ENCODE measurements at regions not wholly inside any gene's neighbourhood (a gene's known extent, or its start where the extent isn't known, plus 50 kb on each side); places are given as distances from the start of the nearest gene placed in this dataset.

DNA sequence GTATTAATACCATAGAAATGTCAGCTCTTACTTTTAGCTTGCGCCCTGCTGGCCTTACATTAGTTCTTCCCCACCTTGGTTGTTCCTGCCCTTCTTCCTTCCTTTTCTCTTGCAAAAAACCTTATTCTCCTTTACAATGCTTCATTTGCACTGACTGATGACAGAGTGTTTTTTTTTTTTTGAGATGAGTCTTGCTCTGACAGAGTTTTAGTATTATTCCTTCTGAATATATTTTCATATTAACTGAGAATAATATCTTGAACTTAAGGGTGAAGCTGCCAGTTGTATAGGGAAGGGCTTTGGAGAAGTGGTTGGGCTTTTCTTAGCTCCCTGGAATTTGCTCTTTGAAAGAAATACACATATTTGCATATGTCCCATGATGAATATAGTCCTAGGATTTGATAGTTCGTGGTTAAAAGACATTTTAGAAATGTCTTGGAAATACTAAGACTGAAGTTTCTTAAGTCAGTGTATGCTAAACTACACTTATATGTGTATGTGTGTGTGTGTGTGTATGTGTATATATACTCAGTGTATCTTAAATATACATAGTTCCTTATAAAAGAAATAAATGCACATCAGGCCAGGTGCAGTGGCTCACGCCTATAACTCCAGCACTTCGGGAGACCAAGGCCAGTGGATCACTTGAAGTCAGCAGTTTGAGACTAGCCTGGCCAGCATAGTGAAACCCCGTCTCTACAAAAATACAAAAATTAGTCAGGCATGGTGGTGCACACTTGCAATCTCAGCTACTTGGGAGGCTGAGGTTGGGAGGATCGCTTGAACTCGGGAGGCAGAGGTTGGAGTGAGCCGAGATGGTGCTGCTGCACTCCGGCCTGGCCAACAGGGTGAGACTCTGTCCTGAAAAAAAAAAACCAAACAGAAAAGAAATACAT, 216.1 kb upstream of the MYLIP start:
- Histone ChIP-seq H3K36me3 (ENCODE audit: low read depth) (no peaks in the 10 kb centered on the region), H3K27ac (no peak overlapping the region), H3K79me2 (ENCODE audit: insufficient read depth) (no peaks in the 10 kb centered on the region), H3K9ac (no peak overlapping the region), H3K9me2 (ENCODE audit: insufficient read depth) (no peaks in the 10 kb centered on the region), H3K9me3 (ENCODE audit: low read depth) (no peaks in the 10 kb centered on the region), H4K20me1 (ENCODE audit: insufficient read depth) (no peaks in the 10 kb centered on the region), H3K4me1 (ENCODE audit: insufficient read depth) (no peaks in the 10 kb centered on the region), H2AFZ (no peak overlapping the region), H3F3A (ENCODE audit: insufficient read depth) (no peaks in the 10 kb centered on the region), H3K27me3 (replicated peaks; ENCODE audit: insufficient read depth) (0 out of 2 replicates have a peak, but pooled peaks cover 5% of the 10 kb centered on the region), H3K4me3 (no peak overlapping the region), H3K4me2 (ENCODE audit: unreplicated experiment) (no peak overlapping the region)
- no peak for TF ChIP-seq EZH2phosphoT487 (IDR thresholded peaks at IDR 0.05; ENCODE audit: insufficient read depth, low read depth)
- TF ChIP-seq EZH2 (IDR thresholded peaks at IDR 0.05; ENCODE audit: insufficient read depth, poor library complexity, severe bottlenecking): no peak
- WGBS, 2 experiments (ENCODE audit: low coverage in 1 of 2, low lambda C conversion rate in 2 of 2, missing lambda C conversion rate in 2 of 2): 93% methylated on average over 9 of the region's 9 CpGs
- DNase-seq: no peak
- in situ Hi-C loops (cut with MboI): no loop called here

DNA sequence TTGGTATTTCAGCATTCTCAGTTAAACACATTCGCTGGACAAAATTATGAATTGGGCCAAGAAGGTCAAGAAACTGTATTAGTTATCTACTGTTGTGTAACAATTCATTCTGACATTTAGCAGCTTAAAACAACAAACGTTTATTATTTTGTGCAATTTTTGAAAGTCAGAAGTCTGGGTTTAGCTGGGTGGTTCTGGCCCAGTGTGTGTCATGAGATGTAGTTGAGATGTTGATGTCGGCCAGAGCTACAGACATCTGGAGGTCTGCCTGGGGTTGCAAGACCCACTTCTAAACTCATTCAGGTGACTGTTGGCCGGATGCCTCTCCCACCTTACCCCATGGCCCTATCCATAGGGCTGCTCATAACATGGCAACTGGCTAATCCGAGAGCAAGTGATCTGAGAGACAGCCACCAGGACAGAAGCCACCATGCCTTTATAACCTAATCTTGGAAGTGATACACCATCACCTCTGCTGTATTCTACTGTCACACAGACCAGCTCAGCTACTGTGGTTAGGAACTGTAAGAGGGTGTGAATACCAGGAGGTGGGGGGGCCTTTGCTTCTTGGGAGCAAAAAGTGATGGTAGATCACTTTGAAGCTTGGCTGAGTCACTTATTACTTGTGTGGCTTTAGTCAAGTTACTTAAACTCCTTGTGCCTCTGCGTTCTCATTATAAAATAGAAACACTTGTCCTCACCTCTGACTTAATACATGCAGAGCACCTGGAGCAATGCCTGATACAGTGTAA, 217.0 kb upstream of the MYLIP start:
- H3K36me3 ChIP-seq (ENCODE audit: low read depth): no peaks in the 10 kb centered on the region
- in situ Hi-C loops (cut with MboI): no loop called here
- no peaks in the 10 kb centered on the region for H3K9me3 ChIP-seq (ENCODE audit: low read depth)
- no peak for DNase-seq
- no peaks in the 10 kb centered on the region for H3K79me2 ChIP-seq (ENCODE audit: insufficient read depth)
- H3K4me2 ChIP-seq (ENCODE audit: unreplicated experiment): no peak overlapping the region
- H3K27me3 ChIP-seq (replicated peaks; ENCODE audit: insufficient read depth): 0 out of 2 replicates have a peak, but pooled peaks cover 6% of the 10 kb centered on the region
- H3K9me2 ChIP-seq (ENCODE audit: insufficient read depth): no peaks in the 10 kb centered on the region
- H3K4me3 ChIP-seq: no peak overlapping the region
- TF ChIP-seq EZH2phosphoT487 (IDR thresholded peaks at IDR 0.05; ENCODE audit: insufficient read depth, low read depth) (no peak), EZH2 (IDR thresholded peaks at IDR 0.05; ENCODE audit: insufficient read depth, poor library complexity, severe bottlenecking) (no peak)
- H2AFZ ChIP-seq: no peak overlapping the region
- no peaks in the 10 kb centered on the region for H4K20me1 ChIP-seq (ENCODE audit: insufficient read depth)
- no peak overlapping the region for H3K27ac ChIP-seq
- WGBS, 2 experiments (ENCODE audit: low coverage in 1 of 2, low lambda C conversion rate in 2 of 2, missing lambda C conversion rate in 2 of 2): 71 to 77% methylated on average over 6 of the region's 6 CpGs
- H3K4me1 ChIP-seq (ENCODE audit: insufficient read depth): no peaks in the 10 kb centered on the region
- H3K9ac ChIP-seq: no peak overlapping the region
- no peaks in the 10 kb centered on the region for H3F3A ChIP-seq (ENCODE audit: insufficient read depth)

DNA sequence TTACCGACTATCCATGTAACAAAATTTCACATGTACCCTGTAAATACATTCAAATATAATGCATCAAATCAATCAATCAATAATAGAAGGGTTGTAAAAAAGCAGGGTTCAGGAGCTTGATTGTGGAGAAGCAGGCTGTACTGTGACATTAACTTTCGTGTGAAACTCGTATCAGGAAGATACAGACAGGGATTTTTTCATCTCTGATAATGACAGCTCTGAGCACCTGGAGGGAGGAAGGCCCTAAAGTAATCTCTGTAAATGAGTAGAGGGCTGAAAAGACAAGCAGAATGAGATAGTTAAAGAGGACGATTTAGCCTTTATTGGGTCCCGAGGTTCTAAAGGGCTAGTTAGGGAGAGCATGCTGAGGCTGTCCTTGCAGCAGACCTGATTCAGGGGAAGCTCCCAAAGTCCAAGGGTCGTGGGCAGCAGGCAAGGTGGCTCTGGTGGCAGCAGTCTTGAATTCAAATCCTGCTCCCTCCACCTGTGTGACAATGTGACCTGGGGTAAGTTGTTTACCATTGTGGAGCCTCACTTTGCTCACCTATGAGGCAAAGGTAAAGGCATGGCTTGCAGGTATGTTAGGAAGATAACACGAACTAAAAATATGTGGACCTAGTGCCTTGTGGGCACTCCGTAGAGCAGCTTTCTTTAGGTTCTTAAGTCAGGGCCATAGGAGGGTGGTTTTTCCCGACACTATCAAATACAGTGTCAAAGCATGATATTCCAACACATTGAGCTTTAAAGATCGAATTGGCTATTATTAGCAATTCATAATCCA, 219.4 kb upstream of the MYLIP start:
- H3K4me1 ChIP-seq (ENCODE audit: insufficient read depth): no peaks in the 10 kb centered on the region
- H2AFZ ChIP-seq: no peak overlapping the region
- H3K9me3 ChIP-seq (ENCODE audit: low read depth): no peaks in the 10 kb centered on the region
- TF ChIP-seq EZH2phosphoT487 (IDR thresholded peaks at IDR 0.05; ENCODE audit: insufficient read depth, low read depth) (no peak), EZH2 (IDR thresholded peaks at IDR 0.05; ENCODE audit: insufficient read depth, poor library complexity, severe bottlenecking) (no peak)
- no peaks in the 10 kb centered on the region for H3F3A ChIP-seq (ENCODE audit: insufficient read depth)
- H3K4me3 ChIP-seq: no peak overlapping the region
- in situ Hi-C loops (cut with MboI): no loop called here
- H3K4me2 ChIP-seq (ENCODE audit: unreplicated experiment): no peak overlapping the region
- 71 to 72% methylated on average over 10 of the region's 10 CpGs for WGBS, 2 experiments (ENCODE audit: low coverage in 1 of 2, low lambda C conversion rate in 2 of 2, missing lambda C conversion rate in 2 of 2)
- no peak for DNase-seq
- no peaks in the 10 kb centered on the region for H3K36me3 ChIP-seq (ENCODE audit: low read depth)
- H4K20me1 ChIP-seq (ENCODE audit: insufficient read depth): no peaks in the 10 kb centered on the region
- no peak overlapping the region for H3K9ac ChIP-seq
- H3K27me3 ChIP-seq (replicated peaks; ENCODE audit: insufficient read depth): 0 out of 2 replicates have a peak, but pooled peaks cover 6% of the 10 kb centered on the region
- no peaks in the 10 kb centered on the region for H3K79me2 ChIP-seq (ENCODE audit: insufficient read depth)
- no peak overlapping the region for H3K27ac ChIP-seq
- H3K9me2 ChIP-seq (ENCODE audit: insufficient read depth): no peaks in the 10 kb centered on the region

DNA sequence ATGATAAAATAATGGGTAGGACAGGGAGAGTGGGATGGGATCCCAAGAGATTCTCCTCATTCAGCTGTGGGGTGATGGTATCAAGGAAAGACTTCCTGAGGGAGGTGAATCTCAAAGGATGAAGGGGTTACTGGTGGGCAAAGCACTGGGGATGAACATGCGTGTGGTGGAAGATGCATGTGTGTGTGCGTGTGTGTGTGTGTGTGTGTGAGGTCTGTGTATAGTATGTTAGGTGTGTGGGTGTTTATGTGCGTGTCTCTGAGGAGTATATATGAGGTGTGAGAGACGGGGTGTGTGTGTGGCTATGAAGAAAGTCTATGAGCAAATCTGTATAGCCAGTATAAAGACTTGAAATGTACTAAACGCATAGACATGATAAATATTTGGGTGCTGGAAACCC, 220.0 kb upstream of the MYLIP start:
- Histone ChIP-seq H3K4me3 (no peak overlapping the region), H3K36me3 (ENCODE audit: low read depth) (no peaks in the 10 kb centered on the region), H3K27me3 (replicated peaks; ENCODE audit: insufficient read depth) (0 out of 2 replicates have a peak, but pooled peaks cover 6% of the 10 kb centered on the region), H3K9me2 (ENCODE audit: insufficient read depth) (no peaks in the 10 kb centered on the region), H3K4me2 (ENCODE audit: unreplicated experiment) (no peak overlapping the region), H4K20me1 (ENCODE audit: insufficient read depth) (no peaks in the 10 kb centered on the region), H3K9ac (no peak overlapping the region), H3K27ac (no peak overlapping the region), H3K79me2 (ENCODE audit: insufficient read depth) (no peaks in the 10 kb centered on the region), H3F3A (ENCODE audit: insufficient read depth) (no peaks in the 10 kb centered on the region), H3K4me1 (ENCODE audit: insufficient read depth) (no peaks in the 10 kb centered on the region), H3K9me3 (ENCODE audit: low read depth) (no peaks in the 10 kb centered on the region), H2AFZ (no peak overlapping the region)
- DNase-seq: no peak
- 77 to 80% methylated on average over 5 of the region's 5 CpGs for WGBS, 2 experiments (ENCODE audit: low coverage in 1 of 2, low lambda C conversion rate in 2 of 2, missing lambda C conversion rate in 2 of 2)
- no peak for TF ChIP-seq EZH2 (IDR thresholded peaks at IDR 0.05; ENCODE audit: insufficient read depth, poor library complexity, severe bottlenecking)
- no peak for TF ChIP-seq EZH2phosphoT487 (IDR thresholded peaks at IDR 0.05; ENCODE audit: insufficient read depth, low read depth)
- in situ Hi-C loops (cut with MboI): no loop called here

Measured in GM23248 (cell line).